OCI-LY7 (cell line): ENCODE measurements at regions not wholly inside any gene's neighbourhood (a gene's known extent, or its start where the extent isn't known, plus 50 kb on each side); places are given as distances from the start of the nearest gene placed in this dataset.

Experiments used
- BruUV-seq: library from RNA; stranded (reverse); fragments of 400-500 nt; replicated peaks from 2 replicates; lab custom pipeline; 2021; lab: Mats Ljungman, UMichigan
- CTCF ChIA-PET: fragments of 300-600 bp; sonication (Branson Sonifier 250); formaldehyde crosslinking; loops from one replicate; lab custom pipeline; 2022; ENCODE audit warnings: antibody characterized with exemption; ENCODE audit not compliant: unreplicated experiment; lab: Charles Lee
- POLR2A ChIA-PET: fragments of 300-600 bp; sonication (Branson Sonifier 250); formaldehyde crosslinking; loops from one replicate; lab custom pipeline; 2022; ENCODE audit warnings: antibody characterized with exemption; lab: Charles Lee
- DNase-seq: peaks from one replicate; pipeline ENCODE4 v3.0.0-alpha.2; 2015; ENCODE audit warnings: low spot score
- H2AFZ ChIP-seq: fragments of 200-600 bp; sonication (generic), shearing (Covaris generic); 2 replicates; pipeline ENCODE4 v1.6.1; 2014; ENCODE audit warnings: mild to moderate bottlenecking, antibody characterized with exemption, low read length, moderate library complexity
- H3K27ac ChIP-seq: fragments of 200-600 bp; sonication (generic); 2 replicates; pipeline ENCODE4 v1.5.1; 2014; ENCODE audit warnings: mixed run types, low read depth, mild to moderate bottlenecking, moderate library complexity, low read length, inconsistent platforms; ENCODE audit not compliant: poor library complexity, severe bottlenecking
- H3K36me3 ChIP-seq: fragments of 200-600 bp; sonication (generic); 2 replicates; pipeline ENCODE4 v1.6.1; 2014; ENCODE audit warnings: mild to moderate bottlenecking, antibody characterized with exemption, low read length, moderate library complexity, mixed read lengths; ENCODE audit not compliant: insufficient read depth
- H3K4me1 ChIP-seq: fragments of 200-600 bp; sonication (generic); 2 replicates; pipeline ENCODE4 v1.5.1; 2014; ENCODE audit warnings: mild to moderate bottlenecking, low read length; ENCODE audit not compliant: insufficient read depth, poor library complexity, severe bottlenecking
- H3K4me2 ChIP-seq: fragments of 200-600 bp; sonication (generic); 2 replicates; pipeline ENCODE4 v1.6.1; 2014; ENCODE audit warnings: mild to moderate bottlenecking, low read length
- H3K4me3 ChIP-seq: fragments of 200-600 bp; sonication (generic); 2 replicates; pipeline ENCODE4 v1.5.1; 2014; ENCODE audit warnings: mild to moderate bottlenecking, low read depth, low read length; ENCODE audit not compliant: poor library complexity, severe bottlenecking
- H3K79me2 ChIP-seq: fragments of 200-600 bp; sonication (generic); 2 replicates; pipeline ENCODE4 v1.6.1; 2016; ENCODE audit warnings: low read depth, mild to moderate bottlenecking, low read length, moderate library complexity, mixed read lengths; ENCODE audit not compliant: insufficient read depth
- H3K9me2 ChIP-seq: fragments of 200-600 bp; sonication (generic); 2 replicates; pipeline ENCODE4 v1.6.1; 2016; ENCODE audit warnings: mild to moderate bottlenecking, low read length, mixed read lengths; ENCODE audit not compliant: insufficient read depth
- H3K9me3 ChIP-seq: fragments of 200-600 bp; sonication (generic); 2 replicates; pipeline ENCODE4 v1.6.1; 2014; ENCODE audit warnings: mild to moderate bottlenecking, mixed run types, low read length, mixed read lengths
- H4K20me1 ChIP-seq: fragments of 200-600 bp; sonication (generic); 2 replicates; pipeline ENCODE4 v1.6.1; 2014; ENCODE audit warnings: mild to moderate bottlenecking, antibody characterized with exemption, low read length, moderate library complexity, mixed read lengths; ENCODE audit not compliant: insufficient read depth
- EZH2phosphoT487 ChIP-seq: fragments of 200-600 bp; sonication (generic); IDR thresholded peaks from 2 replicates; pipeline ENCODE4 v1.6.1; 2018; ENCODE audit warnings: low read depth, borderline replicate concordance, mild to moderate bottlenecking, mixed run types, antibody characterized with exemption, low read length, moderate library complexity, mixed read lengths
- intact Hi-C: fragments of 100-400 bp; cut with micrococcal nuclease; formaldehyde crosslinking; loops from one replicate; pipeline ENCODE4 v1.10.0; 2022; ENCODE audit not compliant: unreplicated experiment
- TF ChIP-seq, protein P1 (sequence below): fragments of 200-600 bp; sonication (generic); conservative IDR thresholded peaks from 2 replicates; pipeline ENCODE4 v1.5.1; 2014; ENCODE audit warnings: mild to moderate bottlenecking, antibody characterized with exemption, low read length, moderate library complexity, mixed read lengths

DNA sequence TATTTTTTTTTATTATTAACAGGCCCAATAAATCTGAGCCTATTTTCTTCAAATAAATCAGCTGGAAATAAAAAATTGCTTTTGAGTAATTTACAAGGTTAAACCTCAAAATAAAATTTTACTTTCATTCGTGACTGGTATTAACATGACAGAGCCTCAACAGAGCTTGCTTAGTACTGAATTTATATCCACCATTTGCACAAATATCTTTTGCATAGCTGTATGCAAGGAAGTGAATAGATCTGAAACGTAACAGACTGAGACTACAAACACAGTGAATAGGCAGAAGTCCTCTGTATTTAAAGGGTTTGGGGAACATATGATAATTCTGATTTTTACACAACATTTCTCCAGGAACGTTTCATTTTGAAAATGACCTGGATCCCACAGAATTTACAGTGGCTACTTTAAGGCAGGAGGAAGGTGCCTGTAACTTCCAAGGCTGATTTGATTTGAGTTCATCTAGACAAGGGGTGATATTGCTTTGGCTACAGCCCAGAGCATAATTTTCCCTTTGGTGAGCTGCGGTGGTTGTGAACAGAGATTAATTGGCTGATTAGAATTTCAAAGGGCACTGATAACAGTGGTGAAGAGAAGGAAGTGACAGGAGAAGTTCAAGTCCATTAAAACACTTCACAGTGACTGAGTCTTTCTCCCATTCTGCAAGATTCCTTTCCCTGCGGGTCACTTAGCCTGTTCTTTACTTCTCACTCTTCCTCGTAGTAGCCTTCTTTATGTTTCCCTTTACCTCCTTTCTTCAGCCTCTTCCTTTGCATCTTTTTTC, 121.2 kb upstream of the SASH1 start:
- POLR2A ChIA-PET, result interaction anchor here (0.6 kb wide), 1 partner anchor 155 kb away, joined by 3 read pairs; no protein-coding TSS in a partner anchor
- intact Hi-C loops, result no loop called here

DNA sequence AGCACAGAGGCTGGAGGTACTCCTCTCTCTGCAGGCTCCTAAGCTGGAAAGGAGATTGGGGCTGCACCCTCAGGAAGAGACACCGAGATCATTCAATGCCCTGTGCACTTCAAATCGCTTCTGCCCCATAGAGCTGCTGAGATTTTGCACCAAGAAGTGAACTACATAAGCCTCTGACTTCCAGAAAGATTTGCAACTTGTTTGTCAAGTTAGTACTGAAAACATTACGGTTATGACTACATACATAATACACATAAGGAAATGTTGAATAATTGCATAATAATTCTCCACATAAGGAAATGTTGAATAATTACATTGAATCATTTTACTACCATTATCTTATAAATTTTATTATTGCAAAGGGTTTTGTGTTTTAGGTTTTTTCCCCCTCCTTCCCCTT, 120.3 kb upstream of the SASH1 start:
- Histone ChIP-seq H2AFZ (no peak overlapping the region), H3K9me3 (no peaks in the 10 kb centered on the region), H3K36me3 (no peaks in the 10 kb centered on the region), H3K4me1 (no peaks in the 10 kb centered on the region), H3K9me2 (no peaks in the 10 kb centered on the region), H3K4me3 (no peak overlapping the region), H3K27ac (no peak overlapping the region), H3K4me2 (no peak overlapping the region), H3K79me2 (no peaks in the 10 kb centered on the region), H4K20me1 (no peaks in the 10 kb centered on the region; the same call in 1 of the 2 replicates)
- CTCF ChIA-PET, result no interaction called here
- DNase-seq, result no peak
- POLR2A ChIA-PET, result no interaction called here
- no TSS peak for BruUV-seq
- intact Hi-C loops, result no loop called here
- TF ChIP-seq, protein P1, sequence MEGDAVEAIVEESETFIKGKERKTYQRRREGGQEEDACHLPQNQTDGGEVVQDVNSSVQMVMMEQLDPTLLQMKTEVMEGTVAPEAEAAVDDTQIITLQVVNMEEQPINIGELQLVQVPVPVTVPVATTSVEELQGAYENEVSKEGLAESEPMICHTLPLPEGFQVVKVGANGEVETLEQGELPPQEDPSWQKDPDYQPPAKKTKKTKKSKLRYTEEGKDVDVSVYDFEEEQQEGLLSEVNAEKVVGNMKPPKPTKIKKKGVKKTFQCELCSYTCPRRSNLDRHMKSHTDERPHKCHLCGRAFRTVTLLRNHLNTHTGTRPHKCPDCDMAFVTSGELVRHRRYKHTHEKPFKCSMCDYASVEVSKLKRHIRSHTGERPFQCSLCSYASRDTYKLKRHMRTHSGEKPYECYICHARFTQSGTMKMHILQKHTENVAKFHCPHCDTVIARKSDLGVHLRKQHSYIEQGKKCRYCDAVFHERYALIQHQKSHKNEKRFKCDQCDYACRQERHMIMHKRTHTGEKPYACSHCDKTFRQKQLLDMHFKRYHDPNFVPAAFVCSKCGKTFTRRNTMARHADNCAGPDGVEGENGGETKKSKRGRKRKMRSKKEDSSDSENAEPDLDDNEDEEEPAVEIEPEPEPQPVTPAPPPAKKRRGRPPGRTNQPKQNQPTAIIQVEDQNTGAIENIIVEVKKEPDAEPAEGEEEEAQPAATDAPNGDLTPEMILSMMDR, result no peak
- no peak for TF ChIP-seq EZH2phosphoT487

More for the DNA sequence above, 121.2 kb upstream of the SASH1 start:
- Histone ChIP-seq H3K4me1 (no peaks in the 10 kb centered on the region), H4K20me1 (no peaks in the 10 kb centered on the region; the same call in 1 of the 2 replicates), H3K36me3 (no peaks in the 10 kb centered on the region), H3K9me3 (no peaks in the 10 kb centered on the region), H2AFZ (no peak overlapping the region), H3K4me3 (no peak overlapping the region), H3K9me2 (no peaks in the 10 kb centered on the region), H3K4me2 (no peak overlapping the region), H3K27ac (no peak overlapping the region), H3K79me2 (no peaks in the 10 kb centered on the region)
- CTCF ChIA-PET, result no interaction called here
- BruUV-seq, result no TSS peak
- no peak for TF ChIP-seq EZH2phosphoT487
- TF ChIP-seq, protein P1, result no peak
- DNase-seq, result no peak

DNA sequence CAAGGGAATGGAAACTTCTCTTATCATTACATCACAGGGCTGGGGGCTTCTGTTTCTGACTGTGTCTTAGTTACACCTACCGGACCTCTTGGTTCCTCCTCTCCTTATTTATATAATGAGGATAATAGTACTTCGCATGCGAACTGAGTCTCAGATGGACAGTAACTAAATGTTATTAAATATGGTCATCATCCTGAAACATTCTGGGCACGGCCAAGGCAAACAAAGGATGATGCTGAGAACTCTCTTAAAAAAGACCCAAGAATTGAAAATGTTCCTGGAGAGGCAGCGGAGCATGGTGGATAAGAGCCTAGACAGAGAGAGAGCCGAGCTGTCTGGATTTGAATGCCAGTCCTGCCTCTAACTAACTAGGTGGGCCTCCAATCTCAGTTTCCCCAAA, 119.8 kb upstream of the SASH1 start:
- H2AFZ ChIP-seq, result no peak overlapping the region
- TF ChIP-seq EZH2phosphoT487, result no peak
- TF ChIP-seq, protein P1, result no peak
- no peaks in the 10 kb centered on the region for H3K79me2 ChIP-seq
- H3K4me2 ChIP-seq, result no peak overlapping the region
- no TSS peak for BruUV-seq
- H3K9me2 ChIP-seq, result no peaks in the 10 kb centered on the region
- intact Hi-C loops, result no loop called here
- H3K36me3 ChIP-seq, result no peaks in the 10 kb centered on the region
- POLR2A ChIA-PET, result no interaction called here
- H4K20me1 ChIP-seq, result no peaks in the 10 kb centered on the region
- no peaks in the 10 kb centered on the region for H3K9me3 ChIP-seq
- H3K27ac ChIP-seq, result no peak overlapping the region
- no peak for DNase-seq
- no peak overlapping the region for H3K4me3 ChIP-seq
- H3K4me1 ChIP-seq, result no peaks in the 10 kb centered on the region
- CTCF ChIA-PET, result no interaction called here
